ENCODE measurements at regions not wholly inside any gene's neighbourhood (a gene's known extent, or its start where the extent isn't known, plus 50 kb on each side); places are given as distances from the start of the nearest gene placed in this dataset.

DNA sequence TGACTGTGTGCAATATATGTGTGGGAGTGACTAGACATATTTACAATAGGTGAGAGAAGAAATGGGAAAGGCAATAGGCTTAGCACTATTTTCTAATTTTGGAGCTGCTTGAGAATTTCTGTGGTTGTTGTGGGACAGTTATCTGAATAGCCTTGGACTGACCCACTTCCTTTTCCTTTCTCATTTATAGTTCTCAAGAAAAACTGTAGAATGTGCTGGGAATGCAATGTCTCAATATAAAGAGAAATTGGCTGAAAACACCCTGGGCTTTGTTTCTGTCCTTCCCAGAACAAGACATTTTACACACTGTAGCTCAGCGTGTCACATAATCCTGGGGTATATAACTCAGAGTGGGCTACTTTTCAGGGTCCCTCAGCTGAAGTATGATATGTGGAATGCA is 153.0 kb upstream of the RHOBTB1 start:
- Histone ChIP-seq H3K79me2 (ENCODE audit: insufficient read depth, low read depth, low read length) (no peaks in the 10 kb centered on the region), H3K4me2 (ENCODE audit: low read length) (no peak overlapping the region), H3K9me3 (ENCODE audit: low read length) (no peaks in the 10 kb centered on the region), H2AFZ (ENCODE audit: low read length) (no peak overlapping the region), H3K4me3 (ENCODE audit: low read depth, low read length, poor library complexity, severe bottlenecking) (no peak overlapping the region), H3K27ac (ENCODE audit: low read depth, low read length, poor library complexity, severe bottlenecking) (no peak overlapping the region), H3K36me3 (ENCODE audit: insufficient read depth, low read length) (no peaks in the 10 kb centered on the region), H4K20me1 (ENCODE audit: insufficient read depth, low read length) (no peaks in the 10 kb centered on the region), H3K4me1 (ENCODE audit: insufficient read depth, low read length, poor library complexity, severe bottlenecking) (no peaks in the 10 kb centered on the region), H3K9me2 (ENCODE audit: insufficient read depth, low read length) (no peaks in the 10 kb centered on the region)
- POLR2A ChIA-PET: no interaction called here
- no peak for DNase-seq (ENCODE audit: low spot score)
- no TSS peak for BruUV-seq (replicated peaks)
- TF ChIP-seq EZH2phosphoT487 (IDR thresholded peaks at IDR 0.05; ENCODE audit: borderline replicate concordance, low read depth, low read length): no peak
- TF ChIP-seq, protein P1, sequence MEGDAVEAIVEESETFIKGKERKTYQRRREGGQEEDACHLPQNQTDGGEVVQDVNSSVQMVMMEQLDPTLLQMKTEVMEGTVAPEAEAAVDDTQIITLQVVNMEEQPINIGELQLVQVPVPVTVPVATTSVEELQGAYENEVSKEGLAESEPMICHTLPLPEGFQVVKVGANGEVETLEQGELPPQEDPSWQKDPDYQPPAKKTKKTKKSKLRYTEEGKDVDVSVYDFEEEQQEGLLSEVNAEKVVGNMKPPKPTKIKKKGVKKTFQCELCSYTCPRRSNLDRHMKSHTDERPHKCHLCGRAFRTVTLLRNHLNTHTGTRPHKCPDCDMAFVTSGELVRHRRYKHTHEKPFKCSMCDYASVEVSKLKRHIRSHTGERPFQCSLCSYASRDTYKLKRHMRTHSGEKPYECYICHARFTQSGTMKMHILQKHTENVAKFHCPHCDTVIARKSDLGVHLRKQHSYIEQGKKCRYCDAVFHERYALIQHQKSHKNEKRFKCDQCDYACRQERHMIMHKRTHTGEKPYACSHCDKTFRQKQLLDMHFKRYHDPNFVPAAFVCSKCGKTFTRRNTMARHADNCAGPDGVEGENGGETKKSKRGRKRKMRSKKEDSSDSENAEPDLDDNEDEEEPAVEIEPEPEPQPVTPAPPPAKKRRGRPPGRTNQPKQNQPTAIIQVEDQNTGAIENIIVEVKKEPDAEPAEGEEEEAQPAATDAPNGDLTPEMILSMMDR (conservative IDR thresholded peaks at IDR 0.05; ENCODE audit: low read length): no peak
- CTCF ChIA-PET (ENCODE audit: unreplicated experiment): no interaction called here
- intact Hi-C loops (cut with micrococcal nuclease; ENCODE audit: unreplicated experiment): no loop called here

DNA sequence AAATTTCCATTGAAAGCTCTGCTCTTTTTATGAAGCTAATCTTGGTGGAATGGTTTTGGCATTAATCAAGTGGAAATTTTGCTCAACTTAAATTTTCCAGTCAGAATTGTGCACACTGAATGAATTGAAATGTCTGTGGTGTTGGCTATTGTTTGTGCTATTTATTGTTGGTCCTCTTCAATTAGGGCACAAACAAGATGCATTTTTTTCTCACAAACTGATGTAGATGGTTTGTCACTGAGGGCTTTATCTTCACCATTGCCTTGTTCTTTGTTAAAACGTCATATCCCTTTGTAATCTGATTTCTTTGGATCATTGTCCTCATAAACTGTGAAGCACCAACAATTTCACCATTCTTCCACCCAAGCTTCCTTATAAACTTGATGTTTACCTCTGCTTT is 152.1 kb upstream of the RHOBTB1 start:
- no peak for DNase-seq (ENCODE audit: low spot score)
- no TSS peak for BruUV-seq (replicated peaks)
- H3K4me1 ChIP-seq (ENCODE audit: insufficient read depth, low read length, poor library complexity, severe bottlenecking): no peaks in the 10 kb centered on the region
- no peaks in the 10 kb centered on the region for H3K36me3 ChIP-seq (ENCODE audit: insufficient read depth, low read length)
- H3K79me2 ChIP-seq (ENCODE audit: insufficient read depth, low read depth, low read length): no peaks in the 10 kb centered on the region
- H3K4me2 ChIP-seq (ENCODE audit: low read length): no peak overlapping the region
- no peak for TF ChIP-seq EZH2phosphoT487 (IDR thresholded peaks at IDR 0.05; ENCODE audit: borderline replicate concordance, low read depth, low read length)
- TF ChIP-seq, protein P1 (conservative IDR thresholded peaks at IDR 0.05; ENCODE audit: low read length): no peak
- ChIA-PET CTCF (ENCODE audit: unreplicated experiment) (no interaction called here), POLR2A (interaction anchor here (0.9 kb wide), 1 partner anchor 11 kb away, joined by 3 read pairs; no protein-coding TSS in a partner anchor)
- no peak overlapping the region for H3K4me3 ChIP-seq (ENCODE audit: low read depth, low read length, poor library complexity, severe bottlenecking)
- no peak overlapping the region for H3K27ac ChIP-seq (ENCODE audit: low read depth, low read length, poor library complexity, severe bottlenecking)
- H4K20me1 ChIP-seq (ENCODE audit: insufficient read depth, low read length): no peaks in the 10 kb centered on the region
- H3K9me3 ChIP-seq (ENCODE audit: low read length): no peaks in the 10 kb centered on the region
- intact Hi-C loops (cut with micrococcal nuclease; ENCODE audit: unreplicated experiment): no loop called here
- H3K9me2 ChIP-seq (ENCODE audit: insufficient read depth, low read length): no peaks in the 10 kb centered on the region
- no peak overlapping the region for H2AFZ ChIP-seq (ENCODE audit: low read length)

DNA sequence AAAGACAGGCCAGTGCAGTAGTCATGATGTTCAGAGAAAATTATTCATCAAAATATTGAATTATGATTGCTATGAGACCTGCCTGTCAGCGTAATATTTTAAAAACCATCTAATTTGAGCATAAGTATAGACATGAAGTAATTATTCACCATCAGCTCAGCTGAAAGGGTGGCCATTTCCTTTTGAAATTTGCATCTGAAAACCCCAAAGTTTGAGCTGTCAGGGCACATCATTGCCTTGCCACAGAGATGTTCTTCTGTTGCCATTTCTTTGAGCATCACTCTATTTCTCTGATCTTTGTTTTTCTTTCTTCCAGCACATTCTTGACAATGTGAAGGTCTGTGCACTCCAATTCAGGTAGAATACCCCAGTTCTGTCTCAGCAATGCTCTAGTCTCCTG is 147.5 kb upstream of the RHOBTB1 start:
- no peak for TF ChIP-seq EZH2phosphoT487 (IDR thresholded peaks at IDR 0.05; ENCODE audit: borderline replicate concordance, low read depth, low read length)
- TF ChIP-seq, protein P1 (conservative IDR thresholded peaks at IDR 0.05; ENCODE audit: low read length): no peak
- Histone ChIP-seq H3K9me3 (ENCODE audit: low read length) (no peaks in the 10 kb centered on the region), H3K9me2 (ENCODE audit: insufficient read depth, low read length) (no peaks in the 10 kb centered on the region), H4K20me1 (ENCODE audit: insufficient read depth, low read length) (no peaks in the 10 kb centered on the region), H3K4me3 (ENCODE audit: low read depth, low read length, poor library complexity, severe bottlenecking) (no peak overlapping the region), H3K27ac (ENCODE audit: low read depth, low read length, poor library complexity, severe bottlenecking) (no peak overlapping the region), H3K79me2 (ENCODE audit: insufficient read depth, low read depth, low read length) (no peaks in the 10 kb centered on the region), H2AFZ (ENCODE audit: low read length) (no peak overlapping the region), H3K36me3 (ENCODE audit: insufficient read depth, low read length) (no peaks in the 10 kb centered on the region), H3K4me2 (ENCODE audit: low read length) (no peak overlapping the region), H3K4me1 (ENCODE audit: insufficient read depth, low read length, poor library complexity, severe bottlenecking) (no peaks in the 10 kb centered on the region)
- ChIA-PET CTCF (ENCODE audit: unreplicated experiment) (no interaction called here), POLR2A (interaction anchor here (0.6 kb wide), 1 partner anchor 978 kb away, joined by 3 read pairs; no protein-coding TSS in a partner anchor)
- intact Hi-C loops (cut with micrococcal nuclease; ENCODE audit: unreplicated experiment): no loop called here
- BruUV-seq (replicated peaks): no TSS peak
- DNase-seq (ENCODE audit: low spot score): no peak

All from OCI-LY7 (cell line).